Germinal center (tissue), 1 donor: ENCODE measurements at regions not wholly inside any gene's neighbourhood (a gene's known extent, or its start where the extent isn't known, plus 50 kb on each side); places are given as distances from the start of the nearest gene placed in this dataset.

Source experiments
- DNase-seq: peaks from one replicate; pipeline ENCODE4 v3.0.0; 2012; ENCODE audit warnings: mixed read lengths, low spot score

- DNase-seq = no peak
Observed at GRCh38 chr4:17103231-17103630, 204.8 kb upstream of the LDB2 start.

DNA sequence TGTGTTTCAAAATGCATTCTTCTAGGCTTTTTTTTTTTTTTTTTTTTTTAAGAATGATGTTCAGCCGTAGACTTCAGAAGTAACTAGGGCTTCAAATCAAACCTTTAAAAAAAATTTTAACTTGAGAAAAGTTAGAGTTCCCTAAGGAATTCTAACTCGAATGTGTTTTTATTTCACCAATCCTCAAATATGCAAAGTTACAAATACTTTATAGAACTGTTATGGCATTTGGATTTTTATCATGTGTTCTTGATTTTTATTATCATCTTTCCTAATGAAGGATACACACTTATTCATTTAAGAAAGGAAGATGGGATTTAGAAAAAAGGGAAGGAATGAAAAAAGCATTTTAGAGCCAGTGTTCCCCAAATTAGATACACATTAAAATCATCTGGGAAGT lies 200.6 kb upstream of the LDB2 start:
- DNase-seq = no peak

- DNase-seq = no peak
Observed at GRCh38 chr4:17098401-17098800, 200.0 kb upstream of the LDB2 start.

DNA sequence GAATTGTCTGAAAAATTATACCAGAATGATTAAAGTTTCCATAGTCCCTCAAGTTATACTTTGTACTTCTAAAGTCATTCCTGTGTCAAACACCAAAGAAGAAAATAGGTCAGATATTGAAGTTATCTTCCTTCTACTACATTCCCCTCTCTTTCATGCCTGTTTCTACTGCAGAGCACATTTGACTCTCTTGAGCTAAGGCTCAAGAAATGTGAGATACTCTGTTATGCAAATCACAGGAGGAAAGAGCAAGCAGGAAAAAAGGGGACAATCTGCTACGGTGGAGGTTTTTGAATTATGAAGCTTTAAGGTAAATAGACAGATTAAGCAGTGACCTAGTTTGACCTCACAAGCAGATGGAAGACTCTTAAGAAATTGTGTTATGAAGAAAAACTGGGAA lies 198.9 kb upstream of the LDB2 start:
- no peak for DNase-seq

DNA sequence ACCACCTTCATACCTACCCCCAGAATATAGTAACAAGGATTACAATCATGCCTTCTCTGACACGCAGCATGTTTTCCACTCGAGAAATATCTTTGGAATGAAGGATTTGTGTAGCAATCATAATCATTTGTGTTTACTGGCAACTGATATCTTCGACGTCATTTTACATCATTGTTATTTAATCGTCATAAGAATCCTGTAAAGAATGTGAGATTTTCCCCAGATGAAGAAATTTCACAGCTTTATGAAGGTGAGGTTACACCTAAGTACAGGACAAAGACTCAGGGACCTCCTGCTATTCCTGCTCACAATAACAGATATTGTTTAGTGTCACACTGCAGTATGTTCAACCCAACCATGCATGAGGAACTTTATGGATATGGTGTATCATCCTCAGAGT lies 198.2 kb upstream of the LDB2 start:
- DNase-seq = no peak

DNA sequence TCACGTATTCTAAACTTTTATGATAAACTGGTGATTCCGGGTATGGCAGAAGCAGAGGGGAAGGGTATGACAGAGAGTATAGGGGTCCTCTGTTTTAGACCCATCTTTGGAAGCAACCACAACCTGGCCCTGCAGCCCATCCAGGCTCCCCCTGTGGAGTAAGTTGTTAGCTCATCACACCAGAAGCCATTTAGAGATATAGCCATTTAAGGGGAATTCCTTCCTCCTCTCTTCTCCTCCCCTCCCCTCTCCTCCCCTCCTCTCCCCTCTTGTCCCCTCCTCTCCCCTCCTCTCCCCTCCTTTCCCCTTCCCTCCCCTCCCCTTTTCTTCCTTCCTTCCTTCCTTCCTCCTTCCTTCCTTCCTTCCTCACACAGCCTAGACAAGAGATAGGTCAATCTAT lies 197.3 kb upstream of the LDB2 start:
- no peak for DNase-seq

DNA sequence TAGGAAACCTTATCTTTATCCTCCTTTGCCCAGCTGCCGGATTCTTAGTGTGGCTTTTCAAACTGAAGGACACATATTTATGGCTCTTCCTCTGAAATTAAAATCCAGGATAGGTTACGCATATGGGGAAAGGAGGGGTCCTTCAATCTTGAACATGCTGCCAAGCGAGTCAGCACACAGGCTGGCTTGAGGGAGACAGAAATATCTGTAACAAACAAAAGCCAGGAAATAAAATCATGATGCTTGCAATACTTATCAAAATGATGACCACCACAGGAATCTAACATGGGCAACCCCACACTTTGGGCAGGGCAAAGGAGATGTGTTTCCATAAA lies 196.4 kb upstream of the LDB2 start:
- no peak for DNase-seq

DNA sequence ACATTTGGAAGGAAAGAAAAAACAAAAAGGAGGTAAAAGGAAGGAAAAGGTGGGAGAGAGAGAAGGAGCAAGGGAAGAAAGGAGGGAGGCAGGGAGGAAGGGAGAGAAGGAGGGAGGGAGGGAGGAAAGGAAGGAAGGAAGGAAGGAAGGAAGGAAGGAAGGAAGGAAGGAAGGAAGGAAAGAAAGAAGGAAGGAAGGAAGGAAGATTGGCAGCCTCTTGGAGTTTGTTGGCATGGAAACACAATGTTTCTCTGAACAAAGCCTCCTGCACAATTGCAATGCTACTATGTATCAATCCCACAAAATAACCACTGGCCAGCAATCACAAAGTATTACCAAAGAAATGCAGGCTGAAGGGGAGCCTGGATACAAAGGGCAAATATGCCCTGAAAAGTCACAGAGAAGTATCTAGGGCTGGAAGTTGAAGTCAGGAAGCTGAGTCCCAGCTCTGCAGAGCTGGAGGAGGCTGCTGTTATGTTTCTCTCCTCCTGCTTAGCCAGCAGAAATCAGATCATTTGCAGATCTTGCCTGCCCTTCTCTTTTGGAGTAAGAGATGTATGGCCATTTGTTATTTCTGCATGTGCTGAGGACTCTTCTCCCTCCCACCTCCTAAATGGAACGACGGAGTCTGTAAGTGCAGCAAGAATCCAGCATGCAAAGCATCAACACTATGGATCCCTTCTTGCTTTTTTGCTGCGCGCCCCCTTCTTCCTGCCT lies 195.9 kb upstream of the LDB2 start:
- DNase-seq = no peak

GRCh38 chr4:17093481-17093880 lies 195.0 kb upstream of the LDB2 start:
- DNase-seq = no peak

DNA sequence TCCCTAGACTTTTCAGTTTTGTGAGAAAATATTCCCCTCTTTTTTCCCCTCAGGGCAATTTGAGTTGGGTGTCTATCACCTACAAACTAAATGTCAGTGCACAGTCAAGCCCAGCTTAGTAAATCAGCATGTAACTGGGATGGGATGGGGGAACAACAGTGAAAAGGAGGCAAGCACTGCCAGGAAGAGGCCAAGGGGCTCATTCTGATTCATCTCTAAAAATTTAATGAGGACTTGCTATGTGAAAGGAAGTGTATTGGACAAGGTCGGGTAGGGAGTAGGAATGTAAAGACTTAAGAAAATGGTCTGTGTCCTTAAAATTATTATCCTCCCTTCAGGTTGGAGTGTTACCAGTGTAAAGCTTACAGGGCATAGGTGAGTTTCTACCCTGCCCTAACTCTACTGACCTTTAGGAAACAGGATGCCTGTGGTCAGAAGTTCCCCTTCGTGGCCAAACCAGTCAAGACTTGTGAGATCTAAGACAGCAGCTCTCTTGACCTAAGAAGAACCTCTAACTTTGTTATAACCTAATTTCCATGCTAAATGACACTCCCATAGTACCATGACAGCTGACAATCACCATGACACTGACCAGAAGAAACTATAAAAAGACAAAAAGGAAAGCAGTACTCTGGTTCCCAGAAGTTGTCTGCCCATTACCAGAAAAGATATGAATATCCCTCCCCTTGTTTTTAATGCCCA lies 194.4 kb upstream of the LDB2 start:
- no peak for DNase-seq

GRCh38 chr4:17091104-17091503 lies 192.7 kb upstream of the LDB2 start:
- DNase-seq = no peak

GRCh38 chr4:17090063-17090462 lies 191.6 kb upstream of the LDB2 start:
- no peak for DNase-seq

GRCh38 chr4:17085416-17085815 lies 187.0 kb upstream of the LDB2 start:
- no peak for DNase-seq

DNA sequence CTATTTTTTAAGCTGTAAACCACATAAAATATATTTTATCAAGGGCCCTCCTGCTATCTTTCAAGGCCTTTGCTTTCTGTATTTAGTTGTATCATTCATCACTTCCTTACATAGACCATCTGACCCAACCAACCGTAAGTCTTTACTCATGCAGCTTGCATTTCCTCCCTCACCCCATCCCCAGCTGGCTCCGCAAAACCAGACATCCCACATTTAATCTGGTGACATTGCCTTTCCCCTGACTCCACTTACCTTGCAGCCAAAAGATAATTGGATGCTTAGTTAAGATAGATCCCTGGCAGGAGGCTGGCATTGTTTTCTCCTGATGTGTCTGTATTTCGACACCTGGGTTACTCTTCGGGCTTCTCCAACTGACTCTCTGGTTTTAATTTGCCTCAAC lies 183.7 kb upstream of the LDB2 start:
- DNase-seq = no peak

DNA sequence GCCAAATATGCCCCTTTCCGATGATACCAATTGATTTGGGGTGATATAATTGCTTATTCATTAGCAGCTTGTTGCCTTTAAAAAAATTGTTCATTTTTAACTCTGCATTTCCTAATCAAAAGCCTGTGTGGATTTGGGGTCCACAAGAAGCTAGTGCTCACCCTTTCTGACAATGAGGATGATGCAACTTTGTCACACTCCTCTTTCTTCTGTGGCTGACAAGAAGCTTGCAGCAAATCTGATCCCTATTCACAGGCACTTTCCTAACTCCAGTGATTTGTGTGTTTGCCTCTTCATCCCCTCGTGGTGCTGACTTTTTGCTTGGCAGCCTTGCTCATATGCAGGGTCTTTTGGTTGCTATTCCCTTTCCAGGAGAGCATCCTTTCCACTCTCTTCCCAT lies 182.7 kb upstream of the LDB2 start:
- DNase-seq = no peak

- no peak for DNase-seq
Observed at GRCh38 chr4:17077105-17077504, 178.7 kb upstream of the LDB2 start.

DNA sequence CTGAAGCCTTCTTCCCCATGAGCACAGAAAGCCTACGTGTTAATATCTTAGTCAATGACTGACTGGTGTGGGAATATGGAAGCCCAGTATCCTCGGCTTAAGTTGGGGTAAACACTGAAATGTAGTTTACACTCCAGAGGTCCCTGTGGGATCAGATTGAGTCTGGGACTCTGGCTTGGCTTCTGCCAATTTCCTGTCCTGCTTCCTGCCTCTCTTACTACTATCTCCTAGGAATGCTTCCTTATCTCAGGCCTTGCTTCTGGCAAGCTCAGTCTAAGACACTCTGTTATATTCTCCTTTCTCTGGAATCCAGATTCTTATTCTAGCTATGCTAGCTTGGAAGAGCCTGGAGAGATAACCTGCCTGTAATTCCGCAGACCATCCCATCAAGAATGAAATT lies 174.0 kb upstream of the LDB2 start:
- DNase-seq = no peak

- no peak for DNase-seq
Observed at GRCh38 chr4:17068891-17069290, 170.4 kb upstream of the LDB2 start.

- DNase-seq = no peak
Observed at GRCh38 chr4:17068392-17068791, 169.9 kb upstream of the LDB2 start.

GRCh38 chr4:17066972-17067371 lies 168.5 kb upstream of the LDB2 start:
- no peak for DNase-seq

GRCh38 chr4:17066236-17066635 lies 167.8 kb upstream of the LDB2 start:
- no peak for DNase-seq

DNA sequence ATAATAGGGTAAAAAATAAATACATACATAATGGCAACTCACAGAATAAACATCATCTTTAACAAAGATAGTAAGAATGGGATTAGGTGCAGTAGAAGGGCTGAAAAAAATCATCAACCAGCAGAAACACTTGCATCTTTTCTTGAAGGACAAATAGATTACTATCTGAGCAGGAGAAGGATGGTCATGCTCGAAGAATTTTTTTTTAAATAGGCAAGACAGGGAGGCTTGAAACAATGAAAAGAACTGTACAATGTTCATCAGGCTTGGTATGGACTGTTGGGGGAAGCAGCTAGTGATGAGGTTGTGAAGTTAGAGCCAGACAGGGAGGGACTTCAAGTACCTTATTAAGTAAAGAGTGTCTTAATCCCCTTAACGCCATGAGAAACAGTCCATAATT lies 167.4 kb upstream of the LDB2 start:
- DNase-seq = no peak

DNA sequence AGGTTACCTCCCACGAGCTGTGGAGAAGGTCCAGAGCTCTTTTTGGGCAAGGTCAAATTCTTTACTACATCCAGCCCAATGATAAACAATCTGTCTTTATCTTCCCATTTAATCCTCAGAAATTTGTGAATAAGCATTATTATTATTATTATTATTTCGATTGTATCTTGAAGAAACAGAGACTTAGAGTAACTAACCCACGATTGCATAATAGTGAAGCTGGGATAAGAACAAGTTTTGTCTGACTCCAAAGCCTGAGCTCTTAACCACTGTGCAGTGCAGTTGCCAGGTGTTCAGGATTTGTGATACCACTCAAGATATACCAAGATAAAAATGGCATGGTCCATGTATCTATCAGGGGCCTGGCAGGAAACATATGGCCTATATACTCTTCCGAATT lies 166.5 kb upstream of the LDB2 start:
- DNase-seq = no peak

GRCh38 chr4:17063888-17064287 lies 165.4 kb upstream of the LDB2 start:
- DNase-seq = no peak
